ENCODE measurements at regions not wholly inside any gene's neighbourhood (a gene's known extent, or its start where the extent isn't known, plus 50 kb on each side); places are given as distances from the start of the nearest gene placed in this dataset.
A peak's percentile ranks its signal among the peaks of the same experiment; 100 is the strongest.

GRCh38 chr1:222991908-222992307 is 151.1 kb downstream of the TLR5 start:
- H3K4me3 Mint-ChIP-seq: no peak overlapping the region
- TF ChIP-seq, protein P1, sequence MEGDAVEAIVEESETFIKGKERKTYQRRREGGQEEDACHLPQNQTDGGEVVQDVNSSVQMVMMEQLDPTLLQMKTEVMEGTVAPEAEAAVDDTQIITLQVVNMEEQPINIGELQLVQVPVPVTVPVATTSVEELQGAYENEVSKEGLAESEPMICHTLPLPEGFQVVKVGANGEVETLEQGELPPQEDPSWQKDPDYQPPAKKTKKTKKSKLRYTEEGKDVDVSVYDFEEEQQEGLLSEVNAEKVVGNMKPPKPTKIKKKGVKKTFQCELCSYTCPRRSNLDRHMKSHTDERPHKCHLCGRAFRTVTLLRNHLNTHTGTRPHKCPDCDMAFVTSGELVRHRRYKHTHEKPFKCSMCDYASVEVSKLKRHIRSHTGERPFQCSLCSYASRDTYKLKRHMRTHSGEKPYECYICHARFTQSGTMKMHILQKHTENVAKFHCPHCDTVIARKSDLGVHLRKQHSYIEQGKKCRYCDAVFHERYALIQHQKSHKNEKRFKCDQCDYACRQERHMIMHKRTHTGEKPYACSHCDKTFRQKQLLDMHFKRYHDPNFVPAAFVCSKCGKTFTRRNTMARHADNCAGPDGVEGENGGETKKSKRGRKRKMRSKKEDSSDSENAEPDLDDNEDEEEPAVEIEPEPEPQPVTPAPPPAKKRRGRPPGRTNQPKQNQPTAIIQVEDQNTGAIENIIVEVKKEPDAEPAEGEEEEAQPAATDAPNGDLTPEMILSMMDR (IDR thresholded peaks at IDR 0.05; ENCODE audit: unreplicated experiment in 3 of 3): no peak

DNA sequence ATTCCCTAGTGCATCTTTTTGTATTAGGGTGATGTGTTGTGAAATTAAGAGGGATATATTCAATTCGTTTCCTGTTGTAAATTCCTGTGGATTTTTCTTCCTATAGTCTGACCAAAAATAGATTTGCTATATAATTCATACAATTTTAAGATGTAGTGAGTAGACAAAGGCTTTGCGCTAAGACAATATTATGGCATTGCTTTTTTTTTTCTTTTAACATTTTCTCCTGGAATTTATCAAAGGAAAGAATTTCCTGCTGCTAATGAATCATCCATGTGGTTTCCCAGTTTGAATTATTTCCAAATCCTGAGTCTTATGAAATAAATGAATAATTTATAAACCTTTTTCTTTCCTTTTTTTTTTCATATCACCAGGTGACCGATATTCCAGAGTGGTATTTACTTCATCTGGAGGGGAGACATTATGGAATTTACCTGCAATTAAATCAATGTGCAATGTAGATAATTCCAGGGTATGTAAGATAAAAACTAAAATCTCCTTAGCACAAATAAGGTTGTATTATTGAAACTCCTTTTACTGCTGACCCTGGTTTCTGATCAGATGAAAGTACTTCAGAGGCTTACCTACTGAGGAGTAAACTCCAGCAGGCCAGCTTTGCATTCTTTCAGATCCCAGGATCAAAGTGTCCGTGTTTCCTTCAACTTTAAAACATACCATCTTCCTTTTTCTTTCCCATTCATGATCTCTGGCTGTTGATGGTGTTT is 148.4 kb downstream of the TLR5 start:
- TF ChIP-seq, protein P1 (IDR thresholded peaks at IDR 0.05; ENCODE audit: unreplicated experiment in 3 of 3): no peak
- no peaks in the 10 kb centered on the region for H3K27me3 Mint-ChIP-seq (ENCODE audit: low read depth)
- peak overlapping the region; percentile 51 to 89 (median 79) for H3K27ac Mint-ChIP-seq
- H3K4me3 Mint-ChIP-seq: peak overlapping the region in 1 of 3 experiments; percentile 41
- H3K36me3 Mint-ChIP-seq (ENCODE audit: low read depth): peaks cover 30% of the 10 kb centered on the region
- H3K9me3 Mint-ChIP-seq: no peaks in the 10 kb centered on the region
- peaks cover 37% of the 10 kb centered on the region for H3K4me1 Mint-ChIP-seq

More at GRCh38 chr1:222991908-222992307, 151.1 kb downstream of the TLR5 start:
- Mint-ChIP-seq H3K4me1 (peaks cover 21% of the 10 kb centered on the region), H3K36me3 (ENCODE audit: low read depth) (peaks cover 20% of the 10 kb centered on the region), H3K27me3 (ENCODE audit: low read depth) (no peaks in the 10 kb centered on the region), H3K9me3 (no peaks in the 10 kb centered on the region), H3K27ac (no peak overlapping the region)

DNA sequence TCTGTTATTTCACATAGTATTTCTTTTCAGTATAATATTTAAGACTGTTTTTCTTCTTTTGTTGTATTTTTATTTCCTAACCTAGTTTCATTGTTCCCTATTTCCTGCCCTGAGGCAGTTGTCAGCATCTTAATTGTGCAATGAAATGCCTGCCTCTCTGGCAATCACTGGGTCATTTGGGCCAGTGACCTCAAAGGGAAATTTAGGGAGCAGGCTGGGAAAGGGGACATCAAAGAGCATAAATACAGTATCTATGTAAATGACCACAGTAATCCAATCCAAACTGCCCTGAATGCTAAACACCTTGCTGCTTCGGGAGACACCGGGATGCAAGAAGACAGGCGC is 147.8 kb downstream of the TLR5 start:
- TF ChIP-seq, protein P1 (IDR thresholded peaks at IDR 0.05; ENCODE audit: unreplicated experiment in 3 of 3): no peak
- Mint-ChIP-seq H3K4me3 (peak overlapping the region in 2 of 3 experiments; percentile 12 to 41), H3K27me3 (ENCODE audit: low read depth) (no peaks in the 10 kb centered on the region), H3K9me3 (no peaks in the 10 kb centered on the region), H3K27ac (peak overlapping the region; percentile 51 to 89 (median 79)), H3K4me1 (peaks cover 37% of the 10 kb centered on the region), H3K36me3 (ENCODE audit: low read depth) (peaks cover 34% of the 10 kb centered on the region)

- H3K27me3 Mint-ChIP-seq (ENCODE audit: low read depth): no peaks in the 10 kb centered on the region
- H3K4me3 Mint-ChIP-seq: no peak overlapping the region
- peak overlapping the region; percentile 51 to 89 (median 79) for H3K27ac Mint-ChIP-seq
- H3K4me1 Mint-ChIP-seq: peaks cover 37% of the 10 kb centered on the region
- peaks cover 39% of the 10 kb centered on the region for H3K36me3 Mint-ChIP-seq (ENCODE audit: low read depth)
- TF ChIP-seq, protein P1 (IDR thresholded peaks at IDR 0.05; ENCODE audit: unreplicated experiment in 3 of 3): no peak
- no peaks in the 10 kb centered on the region for H3K9me3 Mint-ChIP-seq
Observed at GRCh38 chr1:222995620-222996309, 147.3 kb downstream of the TLR5 start.

DNA sequence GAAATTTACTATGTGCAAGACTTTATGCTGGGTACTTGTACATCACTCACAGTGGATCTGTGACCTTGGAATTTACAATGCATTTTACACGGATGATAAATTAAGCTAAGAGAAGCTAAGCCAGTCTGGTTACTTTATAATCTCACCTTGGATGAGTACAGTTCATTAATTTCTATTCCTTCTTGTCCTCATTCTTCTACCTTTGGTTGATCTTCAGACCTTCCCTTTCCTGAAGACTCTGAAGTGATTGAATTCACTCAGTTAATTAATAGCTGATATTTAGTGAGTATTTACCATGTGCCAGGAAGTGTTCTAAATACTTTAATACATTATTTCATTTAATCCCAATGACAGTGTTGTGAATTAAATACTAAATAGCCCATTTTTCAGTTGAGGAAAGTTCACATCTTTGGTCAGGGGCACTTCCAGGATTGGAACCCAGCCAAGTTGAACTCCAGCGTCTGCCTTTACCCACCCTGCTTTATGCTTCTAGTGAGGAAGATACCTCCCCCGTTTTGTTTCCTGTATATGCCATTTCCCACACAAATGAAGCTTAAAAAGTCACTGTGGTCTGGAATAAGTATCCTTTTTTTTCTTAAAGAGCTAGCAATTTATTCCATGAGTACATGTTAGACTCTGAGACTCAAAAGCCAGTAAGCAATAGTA is 146.6 kb downstream of the TLR5 start:
- Mint-ChIP-seq H3K36me3 (ENCODE audit: low read depth) (peaks cover 41% of the 10 kb centered on the region), H3K4me1 (peaks cover 37% of the 10 kb centered on the region), H3K4me3 (no peak overlapping the region), H3K27ac (peak overlapping the region; percentile 51 to 89 (median 79)), H3K27me3 (ENCODE audit: low read depth) (no peaks in the 10 kb centered on the region), H3K9me3 (no peaks in the 10 kb centered on the region)
- TF ChIP-seq, protein P1 (IDR thresholded peaks at IDR 0.05; ENCODE audit: unreplicated experiment in 3 of 3): no peak

Measured in nephron (organoid).